Activated T-cell treated with anti-CD3 and anti-CD28 coated beads, Interleukin-2, amount 50 U/mL, for 4 hours (primary cell): ENCODE measurements at regions not wholly inside any gene's neighbourhood (a gene's known extent, or its start where the extent isn't known, plus 50 kb on each side); places are given as distances from the start of the nearest gene placed in this dataset.
"Not testable (repeated sequence)": the region's sequence is repeated elsewhere in the genome, so short reads cannot be mapped to it uniquely, and the experiment has no call there.

Experiments used
- ATAC-seq, 2 donors: fragments of 200-7000 bp; cut with Tn5 transposase; one replicate each; pipeline ENCODE4 v1.10.0; 2021
- DNase-seq: peaks from one replicate; pipeline ENCODE4 v3.0.0-alpha.2; 2020
- H3K27me3 Mint-ChIP-seq: one replicate; pipeline ENCODE4 v1.8.0; 2021; ENCODE audit warnings: low read depth, mixed read lengths
- H3K36me3 Mint-ChIP-seq: one replicate; pipeline ENCODE4 v1.8.0; 2022; ENCODE audit warnings: mixed read lengths; ENCODE audit not compliant: insufficient read depth
- H3K4me1 Mint-ChIP-seq: one replicate; pipeline ENCODE4 v1.8.0; 2021; ENCODE audit warnings: low read depth, mixed read lengths
- H3K4me3 Mint-ChIP-seq: one replicate; pipeline ENCODE4 v1.8.0; 2021; ENCODE audit warnings: mild to moderate bottlenecking, moderate library complexity, mixed read lengths
- H3K9me3 Mint-ChIP-seq: one replicate; pipeline ENCODE4 v1.8.0; 2021; ENCODE audit warnings: mixed read lengths

DNA sequence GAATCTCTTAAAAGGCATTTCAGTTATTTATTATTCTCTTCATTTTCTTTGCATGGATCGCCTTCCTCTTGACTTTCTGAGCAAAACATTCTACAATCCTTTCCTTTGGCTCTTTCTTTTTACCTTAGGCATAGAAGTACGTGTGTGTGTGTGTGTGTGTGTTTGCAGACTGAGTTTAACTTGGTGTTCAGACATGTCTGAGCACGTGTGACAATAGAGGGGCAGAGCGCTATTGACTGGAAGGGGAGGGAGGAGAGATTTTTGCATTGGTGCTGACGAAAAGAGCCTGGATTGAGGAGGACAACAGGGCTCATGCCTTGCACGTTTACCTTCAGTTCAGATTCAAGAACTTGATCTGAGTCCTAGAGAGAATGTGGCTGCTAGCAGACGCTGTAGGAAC is 129.8 kb downstream of the SEC23IP start:
- no peak overlapping the region for H3K4me3 Mint-ChIP-seq
- no peaks in the 10 kb centered on the region for H3K9me3 Mint-ChIP-seq
- ATAC-seq (no peak), DNase-seq (no peak)
- H3K36me3 Mint-ChIP-seq, result no peaks in the 10 kb centered on the region
- peaks cover 20% of the 10 kb centered on the region for H3K27me3 Mint-ChIP-seq
- no peaks in the 10 kb centered on the region for H3K4me1 Mint-ChIP-seq

GRCh38 chr10:120034236-120034635 is 141.7 kb downstream of the SEC23IP start:
- Mint-ChIP-seq H3K36me3 (no peaks in the 10 kb centered on the region), H3K4me3 (no peak overlapping the region), H3K27me3 (peaks cover 1% of the 10 kb centered on the region), H3K9me3 (no peaks in the 10 kb centered on the region), H3K4me1 (no peaks in the 10 kb centered on the region)
- DNase-seq, result no peak
- no peak for ATAC-seq

GRCh38 chr10:120039046-120039445 is 146.5 kb downstream of the SEC23IP start:
- Mint-ChIP-seq H3K27me3 (no peaks in the 10 kb centered on the region), H3K4me3 (no peak overlapping the region), H3K4me1 (no peaks in the 10 kb centered on the region), H3K36me3 (no peaks in the 10 kb centered on the region), H3K9me3 (no peaks in the 10 kb centered on the region)
- DNase-seq (no peak), ATAC-seq (no peak)

GRCh38 chr10:120039826-120040225 is 147.3 kb downstream of the SEC23IP start:
- Mint-ChIP-seq H3K4me3 (no peak overlapping the region), H3K36me3 (no peaks in the 10 kb centered on the region), H3K9me3 (no peaks in the 10 kb centered on the region), H3K4me1 (no peaks in the 10 kb centered on the region), H3K27me3 (no peaks in the 10 kb centered on the region)
- DNase-seq (no peak), ATAC-seq (no peak)

GRCh38 chr10:120041807-120042559 is 149.5 kb downstream of the SEC23IP start:
- H3K9me3 Mint-ChIP-seq, result no peaks in the 10 kb centered on the region
- ATAC-seq, result no peak
- no peak overlapping the region for H3K4me3 Mint-ChIP-seq
- no peaks in the 10 kb centered on the region for H3K36me3 Mint-ChIP-seq
- H3K4me1 Mint-ChIP-seq, result no peaks in the 10 kb centered on the region
- DNase-seq, result no peak
- no peaks in the 10 kb centered on the region for H3K27me3 Mint-ChIP-seq

DNA sequence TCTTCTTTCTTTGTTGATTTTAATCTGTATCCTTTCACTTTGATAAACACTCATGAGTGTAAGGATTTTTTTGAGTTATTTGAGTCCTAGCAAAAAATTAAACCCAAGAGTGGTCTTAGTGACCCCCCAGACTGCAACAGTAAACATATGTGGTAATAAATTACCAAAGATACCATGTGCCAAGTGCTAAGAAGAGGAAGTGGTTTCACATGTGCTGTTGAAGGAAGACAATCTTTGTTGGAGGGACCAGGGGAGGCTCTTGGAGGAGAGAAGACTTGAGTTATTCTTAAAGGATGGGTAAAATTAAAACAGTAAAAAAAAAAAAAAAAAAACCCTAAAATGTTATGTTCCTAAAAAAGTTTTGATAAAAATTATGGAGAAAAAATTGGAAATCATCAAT is 150.2 kb downstream of the SEC23IP start:
- Mint-ChIP-seq H3K36me3 (no peaks in the 10 kb centered on the region), H3K4me1 (no peaks in the 10 kb centered on the region), H3K4me3 (no peak overlapping the region), H3K27me3 (no peaks in the 10 kb centered on the region), H3K9me3 (no peaks in the 10 kb centered on the region)
- no peak for ATAC-seq
- DNase-seq, result no peak

DNA sequence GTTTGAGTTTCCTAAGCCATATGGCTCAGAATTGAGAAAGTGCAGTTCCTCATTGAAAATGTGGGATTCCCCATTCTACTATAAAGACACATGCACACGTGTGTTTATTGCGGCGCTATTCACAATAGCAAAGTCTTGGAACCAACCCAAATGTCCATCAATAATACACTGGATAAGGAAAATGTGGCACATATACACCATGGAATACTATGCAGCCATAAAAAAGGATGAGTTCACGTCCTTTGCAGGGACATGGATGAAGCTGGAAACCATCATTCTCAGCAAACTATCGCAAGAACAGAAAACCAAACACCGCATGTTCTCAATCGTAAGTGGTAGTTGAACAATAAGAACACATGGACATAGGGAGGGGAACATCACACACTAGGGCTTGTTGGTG is 154.8 kb downstream of the SEC23IP start:
- H3K27me3 Mint-ChIP-seq, result peaks cover 10% of the 10 kb centered on the region
- H3K9me3 Mint-ChIP-seq, H3K36me3 Mint-ChIP-seq, ATAC-seq, H3K4me1 Mint-ChIP-seq, H3K4me3 Mint-ChIP-seq, DNase-seq: not testable (repeated sequence)

DNA sequence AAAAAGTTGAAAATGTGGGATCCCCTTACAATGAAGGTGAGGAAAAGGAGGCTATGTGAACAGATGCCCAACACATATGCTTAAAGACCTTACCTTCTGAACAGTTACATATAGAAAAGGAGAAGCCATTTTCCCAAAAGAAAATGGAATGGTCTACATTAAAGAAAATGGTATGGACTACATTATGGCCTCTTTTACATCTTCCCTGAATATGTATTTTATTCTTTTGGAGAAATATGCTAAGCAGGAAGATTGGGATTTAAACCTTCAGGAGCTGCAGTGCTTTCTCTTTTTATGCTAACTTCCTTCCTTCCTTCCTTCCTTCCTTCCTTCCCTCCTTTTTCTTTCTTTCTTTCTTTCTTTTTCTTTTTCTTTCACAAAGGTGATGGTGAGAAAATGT is 155.4 kb downstream of the SEC23IP start:
- H3K36me3 Mint-ChIP-seq, result no peaks in the 10 kb centered on the region
- no peak overlapping the region for H3K4me3 Mint-ChIP-seq
- no peak for ATAC-seq
- H3K9me3 Mint-ChIP-seq, result no peaks in the 10 kb centered on the region
- peaks cover 14% of the 10 kb centered on the region for H3K27me3 Mint-ChIP-seq
- no peak for DNase-seq
- no peaks in the 10 kb centered on the region for H3K4me1 Mint-ChIP-seq

GRCh38 chr10:120048391-120048790 is 155.9 kb downstream of the SEC23IP start:
- Mint-ChIP-seq H3K4me1 (no peaks in the 10 kb centered on the region), H3K36me3 (no peaks in the 10 kb centered on the region), H3K9me3 (no peaks in the 10 kb centered on the region), H3K27me3 (peaks cover 14% of the 10 kb centered on the region), H3K4me3 (no peak overlapping the region)
- ATAC-seq (no peak), DNase-seq (no peak)

DNA sequence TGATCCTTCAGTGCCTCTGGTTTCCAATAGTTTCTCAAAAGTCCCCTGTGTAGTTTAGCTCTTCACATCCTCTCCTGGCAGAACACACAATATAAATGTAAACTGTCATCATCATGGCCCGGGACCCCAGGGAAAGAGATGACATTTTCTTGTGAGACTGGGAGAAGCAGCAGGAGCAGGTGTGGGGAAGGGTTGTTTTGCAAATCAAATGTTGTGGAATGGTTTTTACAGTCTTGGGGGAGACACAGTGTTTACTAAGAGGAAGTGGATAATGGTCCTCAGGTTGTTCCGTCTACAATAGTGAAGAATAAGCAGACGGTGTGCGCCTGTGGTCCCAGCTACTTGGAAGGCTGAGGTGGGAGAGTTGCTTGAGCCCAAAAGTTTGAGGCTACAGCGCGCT is 159.1 kb downstream of the SEC23IP start:
- Mint-ChIP-seq H3K4me3 (no peak overlapping the region), H3K36me3 (no peaks in the 10 kb centered on the region), H3K9me3 (no peaks in the 10 kb centered on the region), H3K27me3 (peaks cover 21% of the 10 kb centered on the region), H3K4me1 (no peaks in the 10 kb centered on the region)
- no peak for ATAC-seq
- no peak for DNase-seq

- DNase-seq (no peak), ATAC-seq (no peak)
- Mint-ChIP-seq H3K4me3 (no peak overlapping the region), H3K4me1 (no peaks in the 10 kb centered on the region), H3K9me3 (no peaks in the 10 kb centered on the region), H3K27me3 (peaks cover 21% of the 10 kb centered on the region), H3K36me3 (no peaks in the 10 kb centered on the region)
These were observed 160.6 kb downstream of the SEC23IP start for GRCh38 chr10:120052964-120053702.

- ATAC-seq, H3K36me3 Mint-ChIP-seq, H3K9me3 Mint-ChIP-seq: not testable (repeated sequence)
These were observed 167.3 kb downstream of the SEC23IP start for GRCh38 chr10:120059790-120060189.

DNA sequence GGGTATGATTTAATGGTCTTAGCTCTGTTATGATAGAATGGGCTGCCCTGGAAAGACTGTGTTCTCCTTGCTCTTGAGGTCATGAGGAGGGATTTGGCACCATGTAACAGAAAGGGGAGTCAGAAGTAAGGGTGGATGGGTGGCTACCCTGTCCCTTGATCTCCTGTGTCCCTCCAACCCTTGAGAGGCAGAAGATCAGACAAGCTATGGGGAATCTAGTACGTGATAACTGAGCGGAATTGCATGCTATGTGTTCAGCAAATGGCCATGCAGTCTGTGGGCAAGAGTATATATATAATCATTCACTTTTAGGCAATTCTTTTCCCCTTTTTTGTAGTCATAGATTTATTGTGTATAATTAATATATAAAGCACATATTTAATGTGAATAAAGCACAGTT is 174.9 kb downstream of the SEC23IP start:
- Mint-ChIP-seq H3K27me3 (peaks cover 28% of the 10 kb centered on the region), H3K36me3 (no peaks in the 10 kb centered on the region), H3K4me3 (no peak overlapping the region), H3K4me1 (no peaks in the 10 kb centered on the region), H3K9me3 (peaks cover 5% of the 10 kb centered on the region)
- DNase-seq, result no peak
- no peak for ATAC-seq

More at GRCh38 chr10:120059790-120060189, 167.3 kb downstream of the SEC23IP start:
- peaks cover 13% of the 10 kb centered on the region for H3K27me3 Mint-ChIP-seq
- H3K4me1 Mint-ChIP-seq, DNase-seq, H3K4me3 Mint-ChIP-seq: not testable (repeated sequence)

- no peak for DNase-seq
- H3K27me3 Mint-ChIP-seq, result peaks cover 27% of the 10 kb centered on the region
- H3K36me3 Mint-ChIP-seq, result no peaks in the 10 kb centered on the region
- ATAC-seq, result no peak
- H3K4me1 Mint-ChIP-seq, result no peaks in the 10 kb centered on the region
- H3K4me3 Mint-ChIP-seq, result no peak overlapping the region
- H3K9me3 Mint-ChIP-seq, result peaks cover 5% of the 10 kb centered on the region
These were observed 177.2 kb downstream of the SEC23IP start for GRCh38 chr10:120069700-120070099.

- Mint-ChIP-seq H3K9me3 (no peaks in the 10 kb centered on the region), H3K27me3 (peaks cover 22% of the 10 kb centered on the region), H3K4me3 (no peak overlapping the region), H3K4me1 (no peaks in the 10 kb centered on the region), H3K36me3 (no peaks in the 10 kb centered on the region)
- ATAC-seq (no peak), DNase-seq (no peak)
These were observed 182.8 kb downstream of the SEC23IP start for GRCh38 chr10:120075349-120075748.
